ENCODE measurements at regions not wholly inside any gene's neighbourhood (a gene's known extent, or its start where the extent isn't known, plus 50 kb on each side); places are given as distances from the start of the nearest gene placed in this dataset.

GRCh38 chr11:134577751-134578395 is 165.8 kb upstream of the B3GAT1 start:
- no peaks in the 10 kb centered on the region for H3K9me3 Mint-ChIP-seq (ENCODE audit: insufficient read depth)
- H3K4me3 Mint-ChIP-seq, result no peak overlapping the region
- 79% methylated on average over 3 of the region's 13 CpGs for WGBS (ENCODE audit: insufficient coverage)
- H3K4me3 ChIP-seq (ENCODE audit: control extremely low read depth in 1 of 5, extremely low read depth in 1 of 5, insufficient read depth in 1 of 5, low read depth in 2 of 5, low read length in 4 of 5), result no peak overlapping the region
- no peak overlapping the region for H3K9ac ChIP-seq (ENCODE audit: low read length)
- no peak overlapping the region for H2AFZ ChIP-seq (ENCODE audit: insufficient read depth, low read depth, low read length, poor library complexity, severe bottlenecking)
- H3K27me3 Mint-ChIP-seq, result peaks cover 13% of the 10 kb centered on the region
- H3K79me2 ChIP-seq (ENCODE audit: control insufficient read depth, insufficient read depth, low read length), result no peaks in the 10 kb centered on the region
- no peak overlapping the region for H3K4me2 ChIP-seq (replicated peaks; ENCODE audit: low read depth, low read length, poor library complexity, severe bottlenecking)
- TF ChIP-seq EZH2 (IDR thresholded peaks at IDR 0.05; ENCODE audit: borderline replicate concordance, insufficient read depth, low read depth, low read length, poor library complexity, severe bottlenecking), result no peak
- no peak for TF ChIP-seq CTCF (IDR thresholded peaks at IDR 0.05)
- no peak overlapping the region for H3K27ac ChIP-seq (ENCODE audit: low read length in 2 of 2)
- POLR2A ChIA-PET, result no interaction called here
- H3K9me3 ChIP-seq (ENCODE audit: control extremely low read depth in 1 of 3, control insufficient read depth in 2 of 3, insufficient read depth in 1 of 3, low read length in 2 of 3), result peaks cover 0 to 9% (median 0%) of the 10 kb centered on the region in 3 donors
- H3K4me1 ChIP-seq (ENCODE audit: control insufficient read depth in 2 of 2, insufficient read depth in 2 of 2, low read length in 2 of 2), result peaks cover 0 to 6% of the 10 kb centered on the region in 2 donors
- no peaks in the 10 kb centered on the region for H3K36me3 ChIP-seq (replicated peaks in 1 of 2; ENCODE audit: control extremely low read depth in 1 of 2, control insufficient read depth in 1 of 2, extremely low read depth in 1 of 2, insufficient read depth in 2 of 2, low read length in 1 of 2)
- intact Hi-C loops (cut with micrococcal nuclease), result no loop called here
- H3K4me1 Mint-ChIP-seq, result peaks cover 8% of the 10 kb centered on the region
- no peaks in the 10 kb centered on the region for H4K20me1 ChIP-seq (ENCODE audit: control insufficient read depth, insufficient read depth, low read length, poor library complexity, severe bottlenecking)
- DNase-seq, result no peak
- no peak for ATAC-seq (ENCODE audit: low read depth)
- no peak overlapping the region for H3K27ac Mint-ChIP-seq
- H3K27me3 ChIP-seq (replicated peaks in 1 of 4; ENCODE audit: control extremely low read depth in 1 of 4, control insufficient read depth in 3 of 4, insufficient read depth in 4 of 4, low read length in 3 of 4), result peaks cover 0 to 4% (median 0%) of the 10 kb centered on the region in 4 experiments
- CTCF ChIA-PET, result no interaction called here

- no peaks in the 10 kb centered on the region for H3K4me1 ChIP-seq (ENCODE audit: control insufficient read depth in 2 of 2, insufficient read depth in 2 of 2, low read length in 2 of 2)
- H3K27ac ChIP-seq (ENCODE audit: low read length in 2 of 2), result no peak overlapping the region
- intact Hi-C loops (cut with micrococcal nuclease), result no loop called here
- no peak for DNase-seq
- CTCF ChIA-PET, result no interaction called here
- no peak overlapping the region for H3K4me3 ChIP-seq (ENCODE audit: control extremely low read depth in 1 of 5, extremely low read depth in 1 of 5, insufficient read depth in 1 of 5, low read depth in 2 of 5, low read length in 4 of 5)
- Mint-ChIP-seq H3K4me3 (no peak overlapping the region), H3K27me3 (peaks cover 13% of the 10 kb centered on the region), H3K27ac (no peak overlapping the region), H3K4me1 (no peaks in the 10 kb centered on the region), H3K9me3 (ENCODE audit: insufficient read depth) (no peaks in the 10 kb centered on the region)
- no peaks in the 10 kb centered on the region for H3K79me2 ChIP-seq (ENCODE audit: control insufficient read depth, insufficient read depth, low read length)
- H3K9me3 ChIP-seq (ENCODE audit: control extremely low read depth in 1 of 3, control insufficient read depth in 2 of 3, insufficient read depth in 1 of 3, low read length in 2 of 3), result peaks cover 0 to 9% (median 0%) of the 10 kb centered on the region in 3 donors
- H4K20me1 ChIP-seq (ENCODE audit: control insufficient read depth, insufficient read depth, low read length, poor library complexity, severe bottlenecking), result no peaks in the 10 kb centered on the region
- no peak for TF ChIP-seq EZH2 (IDR thresholded peaks at IDR 0.05; ENCODE audit: borderline replicate concordance, insufficient read depth, low read depth, low read length, poor library complexity, severe bottlenecking)
- no peak for TF ChIP-seq CTCF (IDR thresholded peaks at IDR 0.05)
- WGBS (ENCODE audit: insufficient coverage), result 83% methylated on average over 7 of the region's 8 CpGs
- no peak for ATAC-seq (ENCODE audit: low read depth)
- POLR2A ChIA-PET, result no interaction called here
- peaks cover 0 to 4% (median 0%) of the 10 kb centered on the region in 4 experiments for H3K27me3 ChIP-seq (replicated peaks in 1 of 4; ENCODE audit: control extremely low read depth in 1 of 4, control insufficient read depth in 3 of 4, insufficient read depth in 4 of 4, low read length in 3 of 4)
- no peak overlapping the region for H2AFZ ChIP-seq (ENCODE audit: insufficient read depth, low read depth, low read length, poor library complexity, severe bottlenecking)
- no peak overlapping the region for H3K4me2 ChIP-seq (replicated peaks; ENCODE audit: low read depth, low read length, poor library complexity, severe bottlenecking)
- no peak overlapping the region for H3K9ac ChIP-seq (ENCODE audit: low read length)
- H3K36me3 ChIP-seq (replicated peaks in 1 of 2; ENCODE audit: control extremely low read depth in 1 of 2, control insufficient read depth in 1 of 2, extremely low read depth in 1 of 2, insufficient read depth in 2 of 2, low read length in 1 of 2), result no peaks in the 10 kb centered on the region
Measured at GRCh38 chr11:134576721-134577171, 164.7 kb upstream of the B3GAT1 start.
